GM21360 (cell line): ENCODE measurements at regions not wholly inside any gene's neighbourhood (a gene's known extent, or its start where the extent isn't known, plus 50 kb on each side); places are given as distances from the start of the nearest gene placed in this dataset.
A peak's percentile ranks its signal among the peaks of the same experiment; 100 is the strongest.
"Not testable (repeated sequence)": the region's sequence is repeated elsewhere in the genome, so short reads cannot be mapped to it uniquely, and the experiment has no call there.

Experiments used
- ATAC-seq: cut with Tn5 transposase; IDR thresholded peaks from one replicate; pipeline ENCODE4 v1.9.1; 2021; ENCODE audit warnings: mild to moderate bottlenecking, moderate library complexity; ENCODE audit not compliant: unreplicated experiment

GRCh38 chr2:7516484-7517063, 599.4 kb downstream of the RNF144A start:
- ATAC-seq = no peak

- no peak for ATAC-seq
Measured at GRCh38 chr2:7517088-7517487, 599.9 kb downstream of the RNF144A start.

- ATAC-seq = no peak
Measured at GRCh38 chr2:7517851-7518250, 600.6 kb downstream of the RNF144A start.

GRCh38 chr2:7523481-7524120, 606.4 kb downstream of the RNF144A start:
- ATAC-seq = no peak

- no peak for ATAC-seq
Measured at GRCh38 chr2:7524195-7524594, 607.0 kb downstream of the RNF144A start.

GRCh38 chr2:7525746-7526145, 608.5 kb downstream of the RNF144A start:
- no peak for ATAC-seq

GRCh38 chr2:7527165-7527722, 610.0 kb downstream of the RNF144A start:
- ATAC-seq = no peak

GRCh38 chr2:7530001-7530400, 612.8 kb downstream of the RNF144A start:
- ATAC-seq = no peak

- no peak for ATAC-seq
Measured at GRCh38 chr2:7539077-7539476, 621.9 kb downstream of the RNF144A start.

- ATAC-seq = no peak
Measured at GRCh38 chr2:7539760-7540159, 622.5 kb downstream of the RNF144A start.

GRCh38 chr2:7552825-7553570, 635.8 kb downstream of the RNF144A start:
- ATAC-seq = no peak

- no peak for ATAC-seq
Measured at GRCh38 chr2:7555260-7555659, 638.0 kb downstream of the RNF144A start.

- ATAC-seq = no peak
Measured at GRCh38 chr2:7557376-7557775, 640.2 kb downstream of the RNF144A start.

- ATAC-seq = no peak
Measured at GRCh38 chr2:7559791-7560190, 642.6 kb downstream of the RNF144A start.

GRCh38 chr2:7566382-7566881, 649.2 kb downstream of the RNF144A start:
- ATAC-seq = no peak

GRCh38 chr2:7567116-7567515, 649.9 kb downstream of the RNF144A start:
- not testable (repeated sequence) for ATAC-seq

GRCh38 chr2:7567646-7568045, 650.4 kb downstream of the RNF144A start:
- ATAC-seq = peak; percentile 73

- no peak for ATAC-seq
Measured at GRCh38 chr2:7570247-7570646, 653.0 kb downstream of the RNF144A start.

GRCh38 chr2:7571701-7572100, 654.5 kb downstream of the RNF144A start:
- ATAC-seq = no peak

GRCh38 chr2:7572450-7572849, 655.2 kb downstream of the RNF144A start:
- no peak for ATAC-seq

GRCh38 chr2:7573166-7573825, 656.1 kb downstream of the RNF144A start:
- no peak for ATAC-seq
